SK-MEL-5 (cell line): ENCODE measurements at regions not wholly inside any gene's neighbourhood (a gene's known extent, or its start where the extent isn't known, plus 50 kb on each side); places are given as distances from the start of the nearest gene placed in this dataset.
A peak's percentile ranks its signal among the peaks of the same experiment; 100 is the strongest.
"Not testable (repeated sequence)": the region's sequence is repeated elsewhere in the genome, so short reads cannot be mapped to it uniquely, and the experiment has no call there.

Experiments
- DNase-seq: peaks from one replicate; pipeline ENCODE4 v3.0.0-alpha.2; 2016; ENCODE audit warnings: low read depth, low spot score
- in situ Hi-C: cut with HindIII; loops from 2 replicates; pipeline ENCODE4 v1.10.0; 2016; ENCODE audit warnings: low sequenced_read_pairs, high pct_unique_total_duplicates, low pct_unique_long_range_greater_than_20kb

DNA sequence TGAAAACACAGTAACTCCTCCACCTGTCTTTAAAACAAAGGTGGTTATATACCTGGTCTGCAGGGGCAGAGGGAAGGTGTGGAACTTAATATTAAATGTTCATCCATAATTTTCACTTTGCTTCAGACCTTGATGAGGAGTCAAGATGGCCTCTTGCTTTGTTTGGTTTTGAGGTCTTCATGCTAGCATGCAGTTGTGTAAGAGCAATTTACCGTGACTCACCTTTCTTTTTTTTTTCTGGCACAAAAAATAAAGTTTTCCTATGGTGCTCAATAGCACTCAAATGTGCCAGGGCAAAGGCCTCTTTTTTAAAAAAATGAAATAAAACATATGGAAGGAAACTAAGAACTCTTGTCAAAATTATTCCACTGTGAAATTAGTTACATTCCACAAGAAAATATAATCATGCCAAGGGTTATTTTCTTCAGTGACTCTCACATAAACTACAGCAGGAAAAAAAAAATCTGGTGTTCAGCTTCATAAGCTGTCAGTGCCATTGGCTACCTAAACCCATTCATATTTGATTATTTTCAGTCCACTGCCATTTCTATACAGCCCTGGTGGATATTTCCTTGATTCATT, 128.2 kb downstream of the SLC7A11 start:
- no peak for DNase-seq
- in situ Hi-C loops = no loop called here

DNA sequence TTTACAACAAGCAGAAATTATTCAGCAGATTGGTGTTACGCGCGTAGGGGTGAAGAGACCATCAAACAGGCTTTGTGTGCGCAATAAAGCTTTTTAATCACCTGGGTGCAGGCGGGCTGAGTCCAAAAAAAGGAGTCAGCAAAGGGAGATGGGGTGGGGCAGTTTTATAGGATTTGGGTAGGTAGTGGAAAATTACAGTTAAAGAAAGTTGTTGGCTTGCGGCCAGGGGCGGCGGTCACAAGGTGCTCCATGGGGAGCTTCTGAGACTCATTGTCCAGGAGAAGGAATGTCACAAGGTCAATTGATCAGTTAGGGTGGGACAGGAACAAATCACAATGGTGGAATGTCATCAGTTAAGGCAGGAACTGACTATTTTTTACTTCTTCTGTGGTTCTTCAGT, 129.3 kb downstream of the SLC7A11 start:
- DNase-seq, in situ Hi-C loops: not testable (repeated sequence)

DNA sequence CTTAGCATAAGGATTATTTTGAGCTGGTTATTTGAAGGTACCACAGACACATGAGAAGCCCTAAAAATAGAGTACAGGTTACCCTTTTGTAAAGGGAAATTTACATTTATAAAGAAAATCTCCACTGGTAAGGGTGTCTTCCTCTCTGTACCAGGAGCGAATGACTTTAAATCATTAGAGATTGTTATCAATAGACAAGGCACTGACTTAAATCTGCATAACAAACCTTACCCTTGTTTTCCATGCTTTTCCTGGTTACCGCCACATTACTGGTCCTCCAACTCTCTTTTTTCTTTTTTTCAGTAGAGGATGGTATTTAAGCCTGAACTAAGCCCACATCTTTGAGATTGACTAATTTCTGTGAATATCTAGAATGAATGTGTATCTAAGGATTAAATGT, 129.8 kb downstream of the SLC7A11 start:
- DNase-seq = no peak
- in situ Hi-C loops = no loop called here

DNA sequence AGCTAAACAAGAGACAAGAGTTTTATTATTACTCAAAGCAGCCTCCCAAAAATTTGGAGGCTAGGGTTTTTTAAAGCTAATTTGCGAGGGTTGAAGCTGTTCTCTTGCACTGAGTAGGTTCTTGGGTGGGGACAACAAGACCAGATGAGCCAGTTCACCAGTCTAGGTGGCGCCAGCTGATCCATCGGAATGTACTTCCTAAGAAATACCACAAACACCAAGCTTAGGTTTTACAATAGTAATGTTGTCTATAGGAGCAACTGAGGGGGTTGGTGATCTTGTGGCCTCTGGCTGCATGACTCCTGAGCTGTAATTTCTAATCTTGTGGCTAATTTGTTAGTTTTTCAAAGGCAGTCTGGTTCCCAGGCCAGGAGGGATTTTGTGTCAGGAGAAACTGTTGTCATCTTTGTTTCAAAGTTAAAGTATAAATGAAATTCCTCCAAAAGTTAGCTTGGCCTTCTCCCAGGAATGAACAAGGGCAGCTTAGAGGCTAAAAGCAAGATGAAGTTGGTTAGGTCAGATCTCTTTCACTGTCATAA, 130.6 kb downstream of the SLC7A11 start:
- peak; percentile 70 for DNase-seq

DNA sequence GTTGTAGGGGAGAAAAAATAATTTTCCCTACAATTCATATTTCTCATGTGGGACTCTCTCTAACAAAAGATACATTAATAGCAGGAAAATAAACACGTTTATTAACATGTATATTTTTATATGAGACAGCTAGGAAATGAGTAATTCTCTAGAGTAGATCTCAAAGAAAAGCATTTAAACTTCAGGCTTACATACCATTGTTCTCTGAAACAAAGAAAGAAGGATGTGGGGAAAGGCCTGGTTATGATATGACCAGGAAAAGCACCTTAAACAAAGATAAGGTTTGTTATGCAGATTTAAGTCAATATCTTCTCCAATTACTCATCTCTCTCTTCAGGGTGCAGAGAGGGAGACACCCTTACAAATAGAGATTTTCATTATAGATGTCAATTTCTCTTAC, 131.3 kb downstream of the SLC7A11 start:
- in situ Hi-C loops = no loop called here

More for the DNA sequence above, 130.6 kb downstream of the SLC7A11 start:
- in situ Hi-C loops = no loop called here

DNA sequence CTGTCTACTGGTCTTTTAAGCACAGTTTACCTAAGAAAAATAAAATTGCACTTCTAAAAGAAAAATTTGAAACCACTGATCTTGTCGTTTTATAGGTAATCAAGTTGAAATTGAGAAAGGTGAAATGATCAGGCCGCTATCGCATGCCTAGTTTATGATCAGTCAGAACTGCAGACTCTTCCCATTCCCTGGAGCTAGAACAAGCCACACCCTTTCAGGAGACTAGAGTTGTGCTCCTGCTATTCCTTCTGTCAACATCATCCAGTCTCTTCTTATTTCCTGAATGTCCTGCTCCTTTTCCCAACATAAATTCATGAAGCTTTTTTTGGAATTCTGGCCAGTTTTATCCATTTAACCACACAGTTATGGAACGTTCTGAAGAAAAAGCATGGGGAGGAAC, 135.1 kb downstream of the SLC7A11 start:
- in situ Hi-C loops = no loop called here
- no peak for DNase-seq

More for the DNA sequence above, 131.3 kb downstream of the SLC7A11 start:
- DNase-seq = peak; percentile 4

DNA sequence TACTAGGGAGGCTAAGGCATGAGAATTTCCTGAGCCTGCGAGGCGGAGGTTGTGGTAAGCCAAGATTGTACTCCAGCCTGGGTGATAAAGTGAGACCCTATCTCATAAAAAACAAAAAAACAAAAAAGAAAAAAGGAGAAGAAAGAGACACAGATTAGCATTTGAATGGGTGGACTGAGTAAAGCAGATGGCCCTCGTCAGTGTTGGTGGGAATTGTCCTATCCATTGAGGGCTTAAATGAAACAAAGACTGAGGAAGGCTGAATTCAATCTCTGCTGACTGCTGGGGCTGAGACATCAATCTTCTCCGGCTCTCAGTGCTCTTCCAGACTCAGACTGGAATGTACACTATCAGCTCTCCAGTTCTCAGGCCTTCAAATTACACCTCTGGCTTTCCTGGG, 136.8 kb downstream of the SLC7A11 start:
- in situ Hi-C loops = no loop called here
- no peak for DNase-seq

DNA sequence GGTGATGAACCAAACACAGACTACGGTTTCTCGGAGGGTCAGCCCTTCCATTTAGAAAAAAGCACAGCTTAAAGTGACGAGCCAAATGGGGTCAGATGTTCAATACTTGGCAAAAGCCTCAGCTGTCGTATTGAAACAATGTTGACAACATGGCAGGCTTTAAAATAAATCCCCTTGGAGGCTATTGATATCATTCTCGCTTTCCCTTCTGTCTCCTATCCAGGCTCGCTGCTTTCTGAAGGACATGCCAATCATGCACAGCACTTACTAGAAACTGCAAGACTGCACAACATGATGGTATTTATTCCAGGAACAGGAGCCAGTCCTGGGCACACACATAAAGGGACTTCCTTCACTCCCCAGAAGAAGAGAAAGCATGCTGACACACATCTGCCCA, 137.9 kb downstream of the SLC7A11 start:
- DNase-seq = peak; percentile 11
- in situ Hi-C loops = no loop called here

DNA sequence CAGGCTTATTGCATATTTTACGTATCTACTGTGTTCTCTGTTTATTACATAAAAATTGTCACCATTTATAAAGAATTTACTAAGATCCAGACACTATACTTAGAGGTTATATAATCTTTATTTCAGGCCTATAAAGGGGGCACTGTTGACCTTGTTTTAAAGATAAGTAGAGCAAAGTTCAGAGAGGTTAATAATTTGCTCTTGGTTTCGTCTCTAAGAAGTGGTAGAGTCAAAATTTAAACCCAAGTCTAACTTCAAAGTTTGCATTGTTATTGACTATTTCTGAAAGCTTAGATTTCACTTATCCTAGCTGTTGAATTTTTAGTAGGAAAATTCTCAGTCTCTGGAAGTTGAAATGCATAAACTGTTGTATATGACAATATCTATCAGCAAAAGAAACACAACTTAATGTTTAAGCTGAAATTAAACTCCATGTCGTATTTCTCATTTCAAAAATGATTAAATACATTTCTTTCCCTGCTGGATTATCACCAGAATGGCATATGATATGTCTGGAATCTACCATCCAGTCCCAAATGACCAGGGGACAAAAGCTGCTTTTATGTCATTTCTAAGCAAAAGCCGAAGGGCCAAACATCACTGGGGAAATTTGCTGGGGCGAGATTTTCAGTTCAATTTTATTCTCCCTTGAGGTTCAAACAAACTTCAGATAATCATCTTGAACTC, 138.4 kb downstream of the SLC7A11 start:
- DNase-seq = peak; percentile 14
- in situ Hi-C loops = no loop called here

DNA sequence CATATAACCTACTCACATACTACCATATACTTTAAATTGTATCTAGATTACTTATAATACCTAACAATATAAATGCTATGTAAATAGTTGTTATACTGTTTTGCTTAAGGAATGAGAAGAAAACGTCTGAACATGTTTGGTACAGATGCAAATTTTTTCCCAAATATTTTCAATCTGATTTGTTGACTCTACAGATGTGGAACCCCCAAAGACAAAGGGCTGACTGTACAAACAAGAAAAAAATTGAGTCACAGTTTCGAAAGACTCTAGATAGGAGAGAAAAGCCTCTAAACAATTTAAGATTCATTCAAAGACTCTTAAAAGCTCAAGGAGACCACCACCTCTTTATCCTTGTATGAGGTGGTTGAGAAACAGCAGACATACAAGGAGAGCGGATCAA, 142.8 kb downstream of the SLC7A11 start:
- no peak for DNase-seq
- in situ Hi-C loops = no loop called here

DNA sequence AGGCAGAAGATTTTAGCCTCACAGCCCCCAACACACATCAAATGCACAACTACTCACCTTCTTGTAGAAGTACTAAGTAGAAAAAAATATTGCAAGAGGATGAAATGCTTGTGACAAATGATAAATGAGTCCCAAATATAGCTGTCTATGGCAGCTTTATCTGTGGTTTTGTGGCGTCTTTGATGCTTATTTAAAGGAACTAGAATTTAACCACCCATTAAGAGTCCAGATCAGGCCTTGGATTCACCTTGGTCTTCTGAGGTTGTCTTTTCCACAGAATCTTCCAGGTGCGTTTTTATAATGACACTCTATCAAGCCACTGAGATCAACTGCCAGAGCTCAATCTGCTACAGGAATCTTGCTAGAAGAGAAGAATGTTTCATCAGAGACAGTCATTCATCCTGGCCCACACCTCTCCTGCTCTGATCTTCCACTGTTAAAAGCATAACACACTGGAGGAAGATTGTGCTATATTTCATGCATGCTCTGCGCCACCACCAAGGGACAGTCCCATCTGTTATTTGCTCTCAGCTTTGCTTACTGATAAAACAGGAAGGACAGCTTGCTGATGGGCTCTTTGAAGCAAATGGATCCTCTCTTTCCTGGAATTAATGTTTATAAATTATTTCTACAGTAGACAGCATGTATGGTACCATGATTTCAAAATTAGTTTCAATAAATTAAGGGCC, 144.1 kb downstream of the SLC7A11 start:
- in situ Hi-C loops = no loop called here

DNA sequence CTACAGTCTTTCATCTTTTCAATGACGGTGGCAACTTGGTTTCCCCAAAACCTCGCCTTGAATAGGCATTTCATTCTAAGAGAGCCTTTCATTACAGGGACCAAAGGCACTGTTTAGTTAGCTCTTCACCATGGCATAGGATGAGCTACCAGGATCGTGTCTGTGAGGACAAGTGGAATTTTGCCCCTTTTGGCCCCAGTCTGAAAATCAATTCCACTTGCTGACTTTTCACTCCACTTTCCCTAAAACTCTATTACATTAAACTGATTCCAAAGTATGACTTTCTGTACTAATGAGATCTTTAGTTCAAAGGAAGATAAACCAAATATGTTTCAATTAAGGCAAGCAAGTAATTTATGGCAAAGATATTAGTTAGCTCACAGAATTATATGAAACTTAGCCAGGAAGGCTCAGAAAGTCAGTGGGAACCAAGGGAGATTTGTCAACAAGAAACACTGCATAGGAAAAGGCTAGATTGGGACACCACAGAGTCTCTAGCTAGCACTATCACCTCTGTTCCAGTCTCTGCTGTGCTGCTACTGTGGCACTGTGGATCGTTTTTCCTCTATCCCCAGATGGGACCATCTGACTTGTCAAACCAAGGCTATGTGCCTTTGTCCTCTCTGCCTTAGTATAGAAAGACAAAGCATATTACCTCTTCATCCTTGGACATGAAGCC, 145.6 kb downstream of the SLC7A11 start:
- in situ Hi-C loops = no loop called here
- no peak for DNase-seq

More for the DNA sequence above, 144.1 kb downstream of the SLC7A11 start:
- no peak for DNase-seq

DNA sequence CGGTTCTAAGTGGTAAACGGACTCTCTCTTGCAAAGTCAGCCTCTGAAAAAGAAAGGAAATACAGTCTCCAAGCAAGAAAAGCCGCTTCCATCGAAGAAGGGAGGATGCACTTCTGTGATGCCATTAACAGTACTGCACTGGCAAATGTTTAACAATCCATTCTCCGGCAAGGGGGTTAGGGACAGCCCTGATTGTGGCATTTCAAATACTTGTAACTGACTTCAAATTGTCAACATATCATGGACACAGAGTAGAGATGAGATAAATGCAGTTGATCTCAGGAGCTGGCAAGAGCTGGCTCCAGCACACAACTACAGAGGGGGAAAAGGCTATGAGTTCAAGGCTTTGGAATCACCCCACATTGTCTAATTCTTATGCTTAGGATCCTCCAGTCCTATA, 146.8 kb downstream of the SLC7A11 start:
- in situ Hi-C loops = no loop called here
- no peak for DNase-seq

DNA sequence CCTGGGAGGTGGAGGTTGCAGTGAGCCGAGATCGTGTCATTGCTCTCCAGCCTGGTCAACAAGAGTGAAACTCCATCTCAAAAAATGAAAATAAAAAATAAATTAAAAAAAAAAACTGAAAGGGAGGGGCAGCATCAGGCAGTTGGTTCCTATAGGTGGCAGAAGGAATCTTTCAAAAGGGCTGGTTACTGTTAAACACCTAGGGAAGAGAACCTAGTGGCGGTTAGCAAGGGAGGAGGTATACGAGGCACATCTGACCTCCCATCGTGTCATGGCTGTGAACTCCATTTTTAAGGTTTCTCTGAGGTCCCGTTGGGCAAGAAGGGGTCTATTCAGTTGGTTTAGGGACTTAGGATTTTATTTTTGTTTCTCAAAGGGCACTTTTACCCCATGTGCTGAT, 150.1 kb downstream of the SLC7A11 start:
- no peak for DNase-seq
- in situ Hi-C loops = no loop called here

DNA sequence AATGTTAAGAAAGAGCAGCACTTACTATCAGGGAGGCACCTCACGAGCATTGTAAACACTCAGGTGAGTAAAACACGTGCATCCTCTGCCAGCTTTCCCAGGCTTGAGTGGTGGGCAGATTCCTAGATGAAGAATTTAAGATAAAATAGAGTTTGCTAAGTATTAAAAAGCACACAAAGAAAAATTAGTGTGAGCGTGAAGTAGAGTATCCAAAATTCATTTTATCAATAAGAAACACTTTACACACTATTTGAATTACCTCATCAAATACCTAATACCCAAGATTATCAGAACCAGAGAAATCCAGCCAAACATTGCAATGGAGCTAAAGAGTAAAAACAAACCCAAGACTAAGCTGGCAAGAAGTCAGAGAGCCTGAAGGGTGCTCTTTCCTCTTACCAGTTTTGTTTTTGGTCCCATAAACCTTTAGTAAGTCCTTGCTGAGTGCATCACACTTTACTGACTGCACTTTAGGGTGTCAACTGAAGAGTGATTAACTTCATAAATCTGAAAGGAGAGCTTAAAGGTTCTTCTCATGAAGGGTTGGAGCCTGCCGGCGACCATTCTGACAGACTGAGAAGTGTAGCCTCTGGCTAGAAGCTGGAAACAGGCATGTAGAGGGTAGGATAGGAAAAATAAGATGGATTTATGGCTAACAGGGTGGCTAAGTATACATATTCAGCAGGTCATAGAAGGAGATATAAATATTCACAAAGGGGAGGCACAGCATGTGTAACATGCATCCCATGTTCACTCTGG, 151.1 kb downstream of the SLC7A11 start:
- in situ Hi-C loops = no loop called here
- DNase-seq = no peak

DNA sequence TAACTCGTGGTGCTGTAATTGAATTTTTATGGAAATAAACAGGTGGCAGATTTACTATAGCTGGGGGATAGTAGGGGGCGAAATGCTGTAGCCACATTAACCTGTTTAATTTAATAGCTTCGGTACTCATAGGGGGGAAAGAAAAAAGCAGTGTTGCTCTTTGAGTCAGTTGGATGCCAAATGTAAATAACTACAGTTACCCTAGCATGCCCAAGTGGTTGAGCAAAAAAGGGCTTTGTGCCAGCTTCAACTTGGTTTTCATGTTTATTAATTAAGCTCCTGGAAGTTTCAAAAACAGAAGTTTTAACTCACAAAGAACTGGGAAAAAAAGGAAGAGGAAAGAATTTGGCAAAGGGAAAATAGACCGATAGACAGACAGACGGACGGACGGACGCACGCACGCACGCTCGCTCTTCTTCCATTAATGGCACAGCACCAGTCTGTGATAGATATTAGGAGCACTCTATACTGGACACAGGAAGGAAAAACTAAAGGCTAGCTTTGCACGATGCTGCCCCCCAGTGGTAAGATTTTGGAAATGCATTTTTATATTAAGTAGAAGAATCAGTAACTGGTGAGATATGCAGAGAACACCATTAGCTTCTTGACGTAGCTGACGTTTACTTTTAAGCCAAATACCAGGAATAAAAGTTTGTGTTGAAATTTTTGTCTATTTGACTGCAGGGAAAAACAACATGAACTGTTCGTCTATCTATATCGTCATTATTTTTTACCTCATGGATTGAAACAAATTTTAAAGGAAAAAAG, 151.8 kb downstream of the SLC7A11 start:
- DNase-seq = peak; percentile 88
- in situ Hi-C loops = no loop called here
